HepG2 (cell line): ENCODE measurements at regions not wholly inside any gene's neighbourhood (a gene's known extent, or its start where the extent isn't known, plus 50 kb on each side); places are given as distances from the start of the nearest gene placed in this dataset.
A peak's percentile ranks its signal among the peaks of the same experiment; 100 is the strongest.

Experiments used
- NFKB2 ChIP-seq: sonication (generic); formaldehyde crosslinking; IDR thresholded peaks from 2 replicates; pipeline ENCODE4 v1.4.0; 2020; ENCODE audit warnings: missing genetic modification reagents, borderline replicate concordance
- XRCC5 ChIP-seq: fragments of 200-400 bp; formaldehyde crosslinking; optimal IDR thresholded peaks from 2 replicates; pipeline ENCODE3; 2017; ENCODE audit warnings: mild to moderate bottlenecking, low read length
- ZNF354B ChIP-seq: sonication (generic); formaldehyde crosslinking; IDR thresholded peaks from 2 replicates; pipeline ENCODE4 v1.8.0; 2022; ENCODE audit warnings: mild to moderate bottlenecking, missing genetic modification reagents
- ZNF550 ChIP-seq: sonication (generic); formaldehyde crosslinking; IDR thresholded peaks from 2 replicates; pipeline ENCODE4 v1.4.0; 2020; ENCODE audit warnings: mild to moderate bottlenecking, missing genetic modification reagents, borderline replicate concordance
- ZNF782 ChIP-seq: sonication (generic); formaldehyde crosslinking; IDR thresholded peaks from 2 replicates; pipeline ENCODE4 v1.4.0; 2020; ENCODE audit warnings: missing genetic modification reagents, mild to moderate bottlenecking, borderline replicate concordance
- TF ChIP-seq, protein P1 (sequence below): sonication (generic); formaldehyde crosslinking; IDR thresholded peaks from 2 replicates; pipeline ENCODE4 v1.4.0; 2020; ENCODE audit warnings: mild to moderate bottlenecking, missing genetic modification reagents
- TF ChIP-seq, protein P2 (sequence below): sonication (generic); formaldehyde crosslinking; IDR thresholded peaks from 2 replicates; pipeline ENCODE4 v1.8.1; 2022; ENCODE audit warnings: low read depth, mild to moderate bottlenecking, missing genetic modification reagents
- TF ChIP-seq, protein P3 (sequence below): sonication (generic); formaldehyde crosslinking; IDR thresholded peaks from 2 replicates; pipeline ENCODE4 v1.4.0; 2020; ENCODE audit warnings: mild to moderate bottlenecking, missing genetic modification reagents
- TF ChIP-seq, protein P4 (sequence below), 2 experiments: fragments of 450-650 bp in 1 of 2; sonication (generic) in 1 of 2; formaldehyde crosslinking in 1 of 2; IDR thresholded peaks; 2 replicates each; pipeline versions ENCODE4 v1.6.1 to v1.8.0; 2016 to 2022; ENCODE audit warnings: antibody characterized with exemption in 1 of 2, mild to moderate bottlenecking in 1 of 2, missing genetic modification reagents in 1 of 2

DNA sequence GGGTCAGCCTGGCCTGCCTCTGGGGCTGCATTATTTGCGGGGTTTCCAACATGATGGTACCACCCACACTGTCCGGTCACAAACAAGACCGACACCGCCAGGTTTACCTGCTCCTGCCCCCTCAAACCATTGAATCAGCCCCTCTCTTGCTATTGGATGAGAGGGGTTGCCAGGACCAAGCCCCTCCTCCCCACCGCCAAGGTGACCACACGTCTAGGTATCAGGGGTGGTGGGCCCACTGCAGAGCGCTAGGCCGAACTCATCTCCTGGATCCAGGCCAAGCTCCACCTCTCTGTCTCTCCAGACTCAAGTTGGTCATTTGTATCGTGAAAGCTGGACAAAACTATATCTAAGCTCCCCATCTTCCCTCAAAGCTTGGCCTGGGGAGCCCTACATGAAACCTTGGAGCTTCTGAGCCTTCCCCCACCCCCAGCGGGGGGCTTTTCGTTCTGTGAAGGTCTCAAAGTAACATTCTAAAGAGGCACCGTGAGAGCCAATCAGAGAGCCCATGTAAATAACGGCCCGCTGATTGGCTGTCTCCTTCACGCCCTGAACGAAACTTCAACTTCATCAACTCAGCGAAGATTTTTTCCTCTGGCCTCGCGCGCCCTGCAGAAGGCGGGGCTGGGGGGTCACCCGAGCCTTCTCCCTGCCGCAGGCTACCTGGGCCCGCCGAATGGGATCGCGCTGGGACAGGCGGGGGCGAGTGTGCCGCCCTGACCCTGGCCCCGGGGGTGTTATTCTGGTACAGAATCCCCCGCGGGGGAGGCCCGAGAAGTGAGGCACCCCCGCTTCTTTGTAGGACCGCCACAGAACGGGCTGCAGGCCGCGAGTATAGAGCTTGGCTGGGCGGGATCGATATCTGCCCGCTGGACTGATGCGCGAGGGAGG is 49.6 kb upstream of the PSD2 start (continued):
- TF ChIP-seq, protein P1, sequence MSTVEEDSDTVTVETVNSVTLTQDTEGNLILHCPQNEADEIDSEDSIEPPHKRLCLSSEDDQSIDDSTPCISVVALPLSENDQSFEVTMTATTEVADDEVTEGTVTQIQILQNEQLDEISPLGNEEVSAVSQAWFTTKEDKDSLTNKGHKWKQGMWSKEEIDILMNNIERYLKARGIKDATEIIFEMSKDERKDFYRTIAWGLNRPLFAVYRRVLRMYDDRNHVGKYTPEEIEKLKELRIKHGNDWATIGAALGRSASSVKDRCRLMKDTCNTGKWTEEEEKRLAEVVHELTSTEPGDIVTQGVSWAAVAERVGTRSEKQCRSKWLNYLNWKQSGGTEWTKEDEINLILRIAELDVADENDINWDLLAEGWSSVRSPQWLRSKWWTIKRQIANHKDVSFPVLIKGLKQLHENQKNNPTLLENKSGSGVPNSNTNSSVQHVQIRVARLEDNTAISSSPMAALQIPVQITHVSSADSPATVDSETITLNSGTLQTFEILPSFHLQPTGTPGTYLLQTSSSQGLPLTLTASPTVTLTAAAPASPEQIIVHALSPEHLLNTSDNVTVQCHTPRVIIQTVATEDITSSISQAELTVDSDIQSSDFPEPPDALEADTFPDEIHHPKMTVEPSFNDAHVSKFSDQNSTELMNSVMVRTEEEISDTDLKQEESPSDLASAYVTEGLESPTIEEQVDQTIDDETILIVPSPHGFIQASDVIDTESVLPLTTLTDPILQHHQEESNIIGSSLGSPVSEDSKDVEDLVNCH (CRISPR knock-in tag): no peak
- TF ChIP-seq XRCC5 (peak; percentile 54), ZNF550 (no peak), NFKB2 (CRISPR knock-in tag) (peak; percentile 84; the same call in 1 of the 2 replicates), ZNF782 (CRISPR knock-in tag) (no peak), ZNF354B (CRISPR knock-in tag) (no peak)
- TF ChIP-seq, protein P2, sequence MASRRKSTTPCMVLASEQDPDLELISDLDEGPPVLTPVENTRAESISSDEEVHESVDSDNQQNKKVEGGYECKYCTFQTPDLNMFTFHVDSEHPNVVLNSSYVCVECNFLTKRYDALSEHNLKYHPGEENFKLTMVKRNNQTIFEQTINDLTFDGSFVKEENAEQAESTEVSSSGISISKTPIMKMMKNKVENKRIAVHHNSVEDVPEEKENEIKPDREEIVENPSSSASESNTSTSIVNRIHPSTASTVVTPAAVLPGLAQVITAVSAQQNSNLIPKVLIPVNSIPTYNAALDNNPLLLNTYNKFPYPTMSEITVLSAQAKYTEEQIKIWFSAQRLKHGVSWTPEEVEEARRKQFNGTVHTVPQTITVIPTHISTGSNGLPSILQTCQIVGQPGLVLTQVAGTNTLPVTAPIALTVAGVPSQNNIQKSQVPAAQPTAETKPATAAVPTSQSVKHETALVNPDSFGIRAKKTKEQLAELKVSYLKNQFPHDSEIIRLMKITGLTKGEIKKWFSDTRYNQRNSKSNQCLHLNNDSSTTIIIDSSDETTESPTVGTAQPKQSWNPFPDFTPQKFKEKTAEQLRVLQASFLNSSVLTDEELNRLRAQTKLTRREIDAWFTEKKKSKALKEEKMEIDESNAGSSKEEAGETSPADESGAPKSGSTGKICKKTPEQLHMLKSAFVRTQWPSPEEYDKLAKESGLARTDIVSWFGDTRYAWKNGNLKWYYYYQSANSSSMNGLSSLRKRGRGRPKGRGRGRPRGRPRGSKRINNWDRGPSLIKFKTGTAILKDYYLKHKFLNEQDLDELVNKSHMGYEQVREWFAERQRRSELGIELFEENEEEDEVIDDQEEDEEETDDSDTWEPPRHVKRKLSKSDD (CRISPR knock-in tag): no peak; the same call in 1 of the 2 replicates
- TF ChIP-seq, protein P3, sequence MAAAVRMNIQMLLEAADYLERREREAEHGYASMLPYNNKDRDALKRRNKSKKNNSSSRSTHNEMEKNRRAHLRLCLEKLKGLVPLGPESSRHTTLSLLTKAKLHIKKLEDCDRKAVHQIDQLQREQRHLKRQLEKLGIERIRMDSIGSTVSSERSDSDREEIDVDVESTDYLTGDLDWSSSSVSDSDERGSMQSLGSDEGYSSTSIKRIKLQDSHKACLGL (CRISPR knock-in tag): 0 out of 2 replicates have a peak, but pooled peaks have one; percentile 30
- TF ChIP-seq, protein P4, sequence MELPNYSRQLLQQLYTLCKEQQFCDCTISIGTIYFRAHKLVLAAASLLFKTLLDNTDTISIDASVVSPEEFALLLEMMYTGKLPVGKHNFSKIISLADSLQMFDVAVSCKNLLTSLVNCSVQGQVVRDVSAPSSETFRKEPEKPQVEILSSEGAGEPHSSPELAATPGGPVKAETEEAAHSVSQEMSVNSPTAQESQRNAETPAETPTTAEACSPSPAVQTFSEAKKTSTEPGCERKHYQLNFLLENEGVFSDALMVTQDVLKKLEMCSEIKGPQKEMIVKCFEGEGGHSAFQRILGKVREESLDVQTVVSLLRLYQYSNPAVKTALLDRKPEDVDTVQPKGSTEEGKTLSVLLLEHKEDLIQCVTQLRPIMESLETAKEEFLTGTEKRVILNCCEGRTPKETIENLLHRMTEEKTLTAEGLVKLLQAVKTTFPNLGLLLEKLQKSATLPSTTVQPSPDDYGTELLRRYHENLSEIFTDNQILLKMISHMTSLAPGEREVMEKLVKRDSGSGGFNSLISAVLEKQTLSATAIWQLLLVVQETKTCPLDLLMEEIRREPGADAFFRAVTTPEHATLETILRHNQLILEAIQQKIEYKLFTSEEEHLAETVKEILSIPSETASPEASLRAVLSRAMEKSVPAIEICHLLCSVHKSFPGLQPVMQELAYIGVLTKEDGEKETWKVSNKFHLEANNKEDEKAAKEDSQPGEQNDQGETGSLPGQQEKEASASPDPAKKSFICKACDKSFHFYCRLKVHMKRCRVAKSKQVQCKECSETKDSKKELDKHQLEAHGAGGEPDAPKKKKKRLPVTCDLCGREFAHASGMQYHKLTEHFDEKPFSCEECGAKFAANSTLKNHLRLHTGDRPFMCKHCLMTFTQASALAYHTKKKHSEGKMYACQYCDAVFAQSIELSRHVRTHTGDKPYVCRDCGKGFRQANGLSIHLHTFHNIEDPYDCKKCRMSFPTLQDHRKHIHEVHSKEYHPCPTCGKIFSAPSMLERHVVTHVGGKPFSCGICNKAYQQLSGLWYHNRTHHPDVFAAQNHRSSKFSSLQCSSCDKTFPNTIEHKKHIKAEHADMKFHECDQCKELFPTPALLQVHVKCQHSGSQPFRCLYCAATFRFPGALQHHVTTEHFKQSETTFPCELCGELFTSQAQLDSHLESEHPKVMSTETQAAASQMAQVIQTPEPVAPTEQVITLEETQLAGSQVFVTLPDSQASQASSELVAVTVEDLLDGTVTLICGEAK (IDR thresholded peaks at IDR 0.05): no peak
- TF ChIP-seq, protein P4 (CRISPR knock-in tag; IDR thresholded peaks at IDR 0.05): 0 out of 2 replicates have a peak, but pooled peaks have one; percentile 1
